ENCODE measurements at regions not wholly inside any gene's neighbourhood (a gene's known extent, or its start where the extent isn't known, plus 50 kb on each side); places are given as distances from the start of the nearest gene placed in this dataset.

DNA sequence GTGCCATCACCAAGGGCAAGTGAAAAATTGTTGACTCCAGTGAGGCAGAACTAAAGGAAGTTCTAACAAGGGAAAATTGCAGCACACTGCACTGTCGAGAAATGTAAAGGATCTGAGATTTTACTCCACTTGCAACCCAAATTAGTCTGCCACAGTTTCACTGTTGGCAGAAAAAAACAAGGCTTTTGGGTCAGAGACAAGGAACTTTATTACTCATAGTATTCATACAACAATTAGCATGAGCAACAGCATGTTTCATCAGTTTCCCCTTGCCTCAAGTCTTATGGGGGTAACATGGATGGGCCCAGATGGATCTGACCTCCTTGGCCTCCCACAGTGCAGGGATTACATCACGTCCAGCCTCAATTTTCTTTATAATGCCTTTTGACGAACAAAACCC lies 125.3 kb downstream of the LTN1 start:
- Histone ChIP-seq H3K9me3 (replicated peaks; ENCODE audit: control insufficient read depth, insufficient read depth, low read depth, low read length) (no peaks in the 10 kb centered on the region), H3K27me3 (ENCODE audit: control insufficient read depth in 2 of 2, insufficient read depth in 2 of 2, low read length in 2 of 2) (no peaks in the 10 kb centered on the region), H3K79me2 (ENCODE audit: control insufficient read depth, insufficient read depth, low read length) (no peaks in the 10 kb centered on the region), H3K36me3 (ENCODE audit: control insufficient read depth, insufficient read depth, low read length) (peaks cover 20% of the 10 kb centered on the region; the same call in 2 of the 3 replicates), H3K9me1 (ENCODE audit: control insufficient read depth, insufficient read depth, low read length) (no peaks in the 10 kb centered on the region), H2AFZ (ENCODE audit: low read depth, low read length) (no peak overlapping the region), H3K4me1 (replicated peaks in 1 of 2; ENCODE audit: control insufficient read depth in 2 of 2, insufficient read depth in 2 of 2, low read length in 2 of 2) (no peaks in the 10 kb centered on the region), H3K4me3 (no peak overlapping the region), H4K20me1 (replicated peaks; ENCODE audit: control insufficient read depth, insufficient read depth, low read length) (no peaks in the 10 kb centered on the region), H3K4me2 (ENCODE audit: insufficient read depth, low read length) (no peak overlapping the region), H3K9ac (ENCODE audit: insufficient read depth in 1 of 2, low read depth in 2 of 2, low read length in 2 of 2) (no peak overlapping the region), H3K27ac (ENCODE audit: extremely low read depth, low read depth, low read length) (no peak overlapping the region)
- TF ChIP-seq, protein P1, sequence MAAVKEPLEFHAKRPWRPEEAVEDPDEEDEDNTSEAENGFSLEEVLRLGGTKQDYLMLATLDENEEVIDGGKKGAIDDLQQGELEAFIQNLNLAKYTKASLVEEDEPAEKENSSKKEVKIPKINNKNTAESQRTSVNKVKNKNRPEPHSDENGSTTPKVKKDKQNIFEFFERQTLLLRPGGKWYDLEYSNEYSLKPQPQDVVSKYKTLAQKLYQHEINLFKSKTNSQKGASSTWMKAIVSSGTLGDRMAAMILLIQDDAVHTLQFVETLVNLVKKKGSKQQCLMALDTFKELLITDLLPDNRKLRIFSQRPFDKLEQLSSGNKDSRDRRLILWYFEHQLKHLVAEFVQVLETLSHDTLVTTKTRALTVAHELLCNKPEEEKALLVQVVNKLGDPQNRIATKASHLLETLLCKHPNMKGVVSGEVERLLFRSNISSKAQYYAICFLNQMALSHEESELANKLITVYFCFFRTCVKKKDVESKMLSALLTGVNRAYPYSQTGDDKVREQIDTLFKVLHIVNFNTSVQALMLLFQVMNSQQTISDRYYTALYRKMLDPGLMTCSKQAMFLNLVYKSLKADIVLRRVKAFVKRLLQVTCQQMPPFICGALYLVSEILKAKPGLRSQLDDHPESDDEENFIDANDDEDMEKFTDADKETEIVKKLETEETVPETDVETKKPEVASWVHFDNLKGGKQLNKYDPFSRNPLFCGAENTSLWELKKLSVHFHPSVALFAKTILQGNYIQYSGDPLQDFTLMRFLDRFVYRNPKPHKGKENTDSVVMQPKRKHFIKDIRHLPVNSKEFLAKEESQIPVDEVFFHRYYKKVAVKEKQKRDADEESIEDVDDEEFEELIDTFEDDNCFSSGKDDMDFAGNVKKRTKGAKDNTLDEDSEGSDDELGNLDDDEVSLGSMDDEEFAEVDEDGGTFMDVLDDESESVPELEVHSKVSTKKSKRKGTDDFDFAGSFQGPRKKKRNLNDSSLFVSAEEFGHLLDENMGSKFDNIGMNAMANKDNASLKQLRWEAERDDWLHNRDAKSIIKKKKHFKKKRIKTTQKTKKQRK (IDR thresholded peaks at IDR 0.05; ENCODE audit: borderline replicate concordance, low read depth, low read length): no peak
- TF ChIP-seq, protein P2, sequence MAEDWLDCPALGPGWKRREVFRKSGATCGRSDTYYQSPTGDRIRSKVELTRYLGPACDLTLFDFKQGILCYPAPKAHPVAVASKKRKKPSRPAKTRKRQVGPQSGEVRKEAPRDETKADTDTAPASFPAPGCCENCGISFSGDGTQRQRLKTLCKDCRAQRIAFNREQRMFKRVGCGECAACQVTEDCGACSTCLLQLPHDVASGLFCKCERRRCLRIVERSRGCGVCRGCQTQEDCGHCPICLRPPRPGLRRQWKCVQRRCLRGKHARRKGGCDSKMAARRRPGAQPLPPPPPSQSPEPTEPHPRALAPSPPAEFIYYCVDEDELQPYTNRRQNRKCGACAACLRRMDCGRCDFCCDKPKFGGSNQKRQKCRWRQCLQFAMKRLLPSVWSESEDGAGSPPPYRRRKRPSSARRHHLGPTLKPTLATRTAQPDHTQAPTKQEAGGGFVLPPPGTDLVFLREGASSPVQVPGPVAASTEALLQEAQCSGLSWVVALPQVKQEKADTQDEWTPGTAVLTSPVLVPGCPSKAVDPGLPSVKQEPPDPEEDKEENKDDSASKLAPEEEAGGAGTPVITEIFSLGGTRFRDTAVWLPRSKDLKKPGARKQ (CRISPR knock-in tag; IDR thresholded peaks at IDR 0.05): no peak
- TF ChIP-seq, protein P3, sequence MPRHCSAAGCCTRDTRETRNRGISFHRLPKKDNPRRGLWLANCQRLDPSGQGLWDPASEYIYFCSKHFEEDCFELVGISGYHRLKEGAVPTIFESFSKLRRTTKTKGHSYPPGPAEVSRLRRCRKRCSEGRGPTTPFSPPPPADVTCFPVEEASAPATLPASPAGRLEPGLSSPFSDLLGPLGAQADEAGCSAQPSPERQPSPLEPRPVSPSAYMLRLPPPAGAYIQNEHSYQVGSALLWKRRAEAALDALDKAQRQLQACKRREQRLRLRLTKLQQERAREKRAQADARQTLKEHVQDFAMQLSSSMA (CRISPR knock-in tag; IDR thresholded peaks at IDR 0.05): no peak
- TF ChIP-seq, protein P4, sequence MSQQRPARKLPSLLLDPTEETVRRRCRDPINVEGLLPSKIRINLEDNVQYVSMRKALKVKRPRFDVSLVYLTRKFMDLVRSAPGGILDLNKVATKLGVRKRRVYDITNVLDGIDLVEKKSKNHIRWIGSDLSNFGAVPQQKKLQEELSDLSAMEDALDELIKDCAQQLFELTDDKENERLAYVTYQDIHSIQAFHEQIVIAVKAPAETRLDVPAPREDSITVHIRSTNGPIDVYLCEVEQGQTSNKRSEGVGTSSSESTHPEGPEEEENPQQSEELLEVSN (IDR thresholded peaks at IDR 0.05; ENCODE audit: borderline replicate concordance in 1 of 2, extremely low read depth in 1 of 2, insufficient read depth in 1 of 2, insufficient read length in 1 of 2, low read depth in 1 of 2, low read length in 1 of 2, poor library complexity in 1 of 2, severe bottlenecking in 1 of 2): no peak
- TF ChIP-seq, protein P5, sequence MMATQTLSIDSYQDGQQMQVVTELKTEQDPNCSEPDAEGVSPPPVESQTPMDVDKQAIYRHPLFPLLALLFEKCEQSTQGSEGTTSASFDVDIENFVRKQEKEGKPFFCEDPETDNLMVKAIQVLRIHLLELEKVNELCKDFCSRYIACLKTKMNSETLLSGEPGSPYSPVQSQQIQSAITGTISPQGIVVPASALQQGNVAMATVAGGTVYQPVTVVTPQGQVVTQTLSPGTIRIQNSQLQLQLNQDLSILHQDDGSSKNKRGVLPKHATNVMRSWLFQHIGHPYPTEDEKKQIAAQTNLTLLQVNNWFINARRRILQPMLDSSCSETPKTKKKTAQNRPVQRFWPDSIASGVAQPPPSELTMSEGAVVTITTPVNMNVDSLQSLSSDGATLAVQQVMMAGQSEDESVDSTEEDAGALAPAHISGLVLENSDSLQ (IDR thresholded peaks at IDR 0.05): no peak
- TF ChIP-seq, protein P6, sequence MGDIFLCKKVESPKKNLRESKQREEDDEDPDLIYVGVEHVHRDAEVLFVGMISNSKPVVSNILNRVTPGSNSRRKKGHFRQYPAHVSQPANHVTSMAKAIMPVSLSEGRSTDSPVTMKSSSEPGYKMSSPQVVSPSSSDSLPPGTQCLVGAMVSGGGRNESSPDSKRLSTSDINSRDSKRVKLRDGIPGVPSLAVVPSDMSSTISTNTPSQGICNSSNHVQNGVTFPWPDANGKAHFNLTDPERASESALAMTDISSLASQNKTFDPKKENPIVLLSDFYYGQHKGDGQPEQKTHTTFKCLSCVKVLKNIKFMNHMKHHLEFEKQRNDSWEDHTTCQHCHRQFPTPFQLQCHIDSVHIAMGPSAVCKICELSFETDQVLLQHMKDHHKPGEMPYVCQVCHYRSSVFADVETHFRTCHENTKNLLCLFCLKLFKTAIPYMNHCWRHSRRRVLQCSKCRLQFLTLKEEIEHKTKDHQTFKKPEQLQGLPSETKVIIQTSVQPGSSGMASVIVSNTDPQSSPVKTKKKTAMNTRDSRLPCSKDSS (IDR thresholded peaks at IDR 0.05; ENCODE audit: low read depth, partially characterized antibody): no peak
- TF ChIP-seq, protein P7, sequence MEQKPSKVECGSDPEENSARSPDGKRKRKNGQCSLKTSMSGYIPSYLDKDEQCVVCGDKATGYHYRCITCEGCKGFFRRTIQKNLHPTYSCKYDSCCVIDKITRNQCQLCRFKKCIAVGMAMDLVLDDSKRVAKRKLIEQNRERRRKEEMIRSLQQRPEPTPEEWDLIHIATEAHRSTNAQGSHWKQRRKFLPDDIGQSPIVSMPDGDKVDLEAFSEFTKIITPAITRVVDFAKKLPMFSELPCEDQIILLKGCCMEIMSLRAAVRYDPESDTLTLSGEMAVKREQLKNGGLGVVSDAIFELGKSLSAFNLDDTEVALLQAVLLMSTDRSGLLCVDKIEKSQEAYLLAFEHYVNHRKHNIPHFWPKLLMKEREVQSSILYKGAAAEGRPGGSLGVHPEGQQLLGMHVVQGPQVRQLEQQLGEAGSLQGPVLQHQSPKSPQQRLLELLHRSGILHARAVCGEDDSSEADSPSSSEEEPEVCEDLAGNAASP (IDR thresholded peaks at IDR 0.05): no peak
- no peak for TF ChIP-seq ZNF239 (CRISPR knock-in tag; IDR thresholded peaks at IDR 0.05)
- no peak for TF ChIP-seq KDM5B (IDR thresholded peaks at IDR 0.05; ENCODE audit: insufficient replicate concordance, low read depth, low read length)
- TF ChIP-seq ERF (CRISPR knock-in tag; IDR thresholded peaks at IDR 0.05): no peak
- no peak for ATAC-seq
- POLR2A ChIA-PET: no interaction called here
- CTCF ChIA-PET (ENCODE audit: low intra/inter-chr PET ratio): no interaction called here
- no TSS peak for BruUV-seq (replicated peaks)
- in situ Hi-C loops (cut with MboI): no loop called here
- intact Hi-C loops (cut with micrococcal nuclease): no loop called here
- no peak for FAIRE-seq
- no peak for DNase-seq (ENCODE audit: extremely low read depth in 1 of 4, low spot score in 3 of 4)
- 53% methylated on average over 3 of the region's 3 CpGs for WGBS (ENCODE audit: insufficient coverage, low coverage, missing lambda C conversion rate)
